ENCODE measurements at regions not wholly inside any gene's neighbourhood (a gene's known extent, or its start where the extent isn't known, plus 50 kb on each side); places are given as distances from the start of the nearest gene placed in this dataset.

DNA sequence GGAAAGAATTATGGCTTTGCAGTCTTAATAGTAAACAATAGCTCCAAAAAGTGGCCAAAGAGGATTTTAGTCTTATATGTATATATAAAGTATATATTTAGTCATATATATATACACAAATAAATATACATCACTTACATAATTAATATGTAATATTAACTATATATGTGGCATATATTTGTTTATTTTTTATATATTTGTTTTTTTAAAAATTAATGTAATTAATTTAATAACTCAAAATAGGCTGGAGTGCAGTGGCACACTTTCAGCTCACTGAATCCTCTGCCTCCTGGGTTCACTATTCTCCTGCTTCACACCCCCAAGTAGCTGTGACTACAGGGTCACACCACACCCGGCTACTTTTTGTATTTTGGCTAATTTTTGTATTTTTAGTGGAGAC lies 532.6 kb downstream of the KCNT2 start:
- TF ChIP-seq, protein P1, sequence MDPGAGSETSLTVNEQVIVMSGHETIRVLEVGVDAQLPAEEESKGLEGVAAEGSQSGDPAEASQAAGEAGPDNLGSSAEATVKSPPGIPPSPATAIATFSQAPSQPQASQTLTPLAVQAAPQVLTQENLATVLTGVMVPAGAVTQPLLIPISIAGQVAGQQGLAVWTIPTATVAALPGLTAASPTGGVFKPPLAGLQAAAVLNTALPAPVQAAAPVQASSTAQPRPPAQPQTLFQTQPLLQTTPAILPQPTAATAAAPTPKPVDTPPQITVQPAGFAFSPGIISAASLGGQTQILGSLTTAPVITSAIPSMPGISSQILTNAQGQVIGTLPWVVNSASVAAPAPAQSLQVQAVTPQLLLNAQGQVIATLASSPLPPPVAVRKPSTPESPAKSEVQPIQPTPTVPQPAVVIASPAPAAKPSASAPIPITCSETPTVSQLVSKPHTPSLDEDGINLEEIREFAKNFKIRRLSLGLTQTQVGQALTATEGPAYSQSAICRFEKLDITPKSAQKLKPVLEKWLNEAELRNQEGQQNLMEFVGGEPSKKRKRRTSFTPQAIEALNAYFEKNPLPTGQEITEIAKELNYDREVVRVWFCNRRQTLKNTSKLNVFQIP (CRISPR knock-in tag; IDR thresholded peaks at IDR 0.05; ENCODE audit: borderline replicate concordance, low read depth), result no peak
- no peak for TF ChIP-seq RARB (CRISPR knock-in tag; IDR thresholded peaks at IDR 0.05)
- no peak for TF ChIP-seq ZNF70 (CRISPR knock-in tag; IDR thresholded peaks at IDR 0.05)
- TF ChIP-seq ZC3H10 (CRISPR knock-in tag; IDR thresholded peaks at IDR 0.05), result no peak
- no peak for TF ChIP-seq PPARA (CRISPR knock-in tag; IDR thresholded peaks at IDR 0.05; ENCODE audit: borderline replicate concordance)
- TF ChIP-seq ZFP30 (CRISPR knock-in tag; IDR thresholded peaks at IDR 0.05), result no peak
- TF ChIP-seq, protein P2, sequence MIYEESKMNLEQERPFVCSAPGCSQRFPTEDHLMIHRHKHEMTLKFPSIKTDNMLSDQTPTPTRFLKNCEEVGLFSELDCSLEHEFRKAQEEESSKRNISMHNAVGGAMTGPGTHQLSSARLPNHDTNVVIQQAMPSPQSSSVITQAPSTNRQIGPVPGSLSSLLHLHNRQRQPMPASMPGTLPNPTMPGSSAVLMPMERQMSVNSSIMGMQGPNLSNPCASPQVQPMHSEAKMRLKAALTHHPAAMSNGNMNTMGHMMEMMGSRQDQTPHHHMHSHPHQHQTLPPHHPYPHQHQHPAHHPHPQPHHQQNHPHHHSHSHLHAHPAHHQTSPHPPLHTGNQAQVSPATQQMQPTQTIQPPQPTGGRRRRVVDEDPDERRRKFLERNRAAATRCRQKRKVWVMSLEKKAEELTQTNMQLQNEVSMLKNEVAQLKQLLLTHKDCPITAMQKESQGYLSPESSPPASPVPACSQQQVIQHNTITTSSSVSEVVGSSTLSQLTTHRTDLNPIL (CRISPR knock-in tag; IDR thresholded peaks at IDR 0.05; ENCODE audit: low read depth), result no peak
- TF ChIP-seq ISL1 (CRISPR knock-in tag; IDR thresholded peaks at IDR 0.05), result no peak
- no peak for TF ChIP-seq TOX (CRISPR knock-in tag; IDR thresholded peaks at IDR 0.05; ENCODE audit: borderline replicate concordance)
- no peak for TF ChIP-seq CSDC2 (CRISPR knock-in tag; IDR thresholded peaks at IDR 0.05)
- TF ChIP-seq TSHZ2 (CRISPR knock-in tag; IDR thresholded peaks at IDR 0.05), result no peak
- TF ChIP-seq SNAI2 (CRISPR knock-in tag; IDR thresholded peaks at IDR 0.05), result no peak
- TF ChIP-seq PATZ1 (CRISPR knock-in tag; IDR thresholded peaks at IDR 0.05; ENCODE audit: borderline replicate concordance), result no peak
- no peak for TF ChIP-seq ZNF565 (CRISPR knock-in tag; conservative IDR thresholded peaks at IDR 0.05; ENCODE audit: low read depth)
- TF ChIP-seq GLIS3 (CRISPR knock-in tag; IDR thresholded peaks at IDR 0.05), result no peak
- no peak for ATAC-seq

- TF ChIP-seq PPARA (CRISPR knock-in tag; IDR thresholded peaks at IDR 0.05; ENCODE audit: borderline replicate concordance) (no peak), ISL1 (CRISPR knock-in tag; IDR thresholded peaks at IDR 0.05) (no peak), ZNF565 (CRISPR knock-in tag; conservative IDR thresholded peaks at IDR 0.05; ENCODE audit: low read depth) (no peak), ZNF8 (CRISPR knock-in tag; IDR thresholded peaks at IDR 0.05) (no peak), CSDC2 (CRISPR knock-in tag; IDR thresholded peaks at IDR 0.05) (no peak), CSRNP3 (CRISPR knock-in tag; IDR thresholded peaks at IDR 0.05) (no peak), GLIS3 (CRISPR knock-in tag; IDR thresholded peaks at IDR 0.05) (no peak), ZNF70 (CRISPR knock-in tag; IDR thresholded peaks at IDR 0.05) (no peak), OSR1 (CRISPR knock-in tag; IDR thresholded peaks at IDR 0.05) (no peak), TSHZ2 (CRISPR knock-in tag; IDR thresholded peaks at IDR 0.05) (no peak), ZFP3 (CRISPR knock-in tag; IDR thresholded peaks at IDR 0.05) (no peak), ESRRG (CRISPR knock-in tag; IDR thresholded peaks at IDR 0.05) (no peak), SNAI2 (CRISPR knock-in tag; IDR thresholded peaks at IDR 0.05) (no peak), TCF4 (CRISPR knock-in tag; IDR thresholded peaks at IDR 0.05; ENCODE audit: borderline replicate concordance) (no peak), BACH2 (CRISPR knock-in tag; IDR thresholded peaks at IDR 0.05; ENCODE audit: borderline replicate concordance) (no peak), ARNTL (CRISPR knock-in tag; IDR thresholded peaks at IDR 0.05; ENCODE audit: borderline replicate concordance, low read depth) (no peak), RARB (CRISPR knock-in tag; IDR thresholded peaks at IDR 0.05) (no peak)
- TF ChIP-seq, protein P1 (CRISPR knock-in tag; IDR thresholded peaks at IDR 0.05; ENCODE audit: borderline replicate concordance, low read depth), result no peak
- TF ChIP-seq, protein P2 (CRISPR knock-in tag; IDR thresholded peaks at IDR 0.05; ENCODE audit: low read depth), result no peak
- ATAC-seq, result no peak
These were observed 534.1 kb downstream of the KCNT2 start for GRCh38 chr1:196074182-196074581.
